ENCODE measurements at regions not wholly inside any gene's neighbourhood (a gene's known extent, or its start where the extent isn't known, plus 50 kb on each side); places are given as distances from the start of the nearest gene placed in this dataset.

DNA sequence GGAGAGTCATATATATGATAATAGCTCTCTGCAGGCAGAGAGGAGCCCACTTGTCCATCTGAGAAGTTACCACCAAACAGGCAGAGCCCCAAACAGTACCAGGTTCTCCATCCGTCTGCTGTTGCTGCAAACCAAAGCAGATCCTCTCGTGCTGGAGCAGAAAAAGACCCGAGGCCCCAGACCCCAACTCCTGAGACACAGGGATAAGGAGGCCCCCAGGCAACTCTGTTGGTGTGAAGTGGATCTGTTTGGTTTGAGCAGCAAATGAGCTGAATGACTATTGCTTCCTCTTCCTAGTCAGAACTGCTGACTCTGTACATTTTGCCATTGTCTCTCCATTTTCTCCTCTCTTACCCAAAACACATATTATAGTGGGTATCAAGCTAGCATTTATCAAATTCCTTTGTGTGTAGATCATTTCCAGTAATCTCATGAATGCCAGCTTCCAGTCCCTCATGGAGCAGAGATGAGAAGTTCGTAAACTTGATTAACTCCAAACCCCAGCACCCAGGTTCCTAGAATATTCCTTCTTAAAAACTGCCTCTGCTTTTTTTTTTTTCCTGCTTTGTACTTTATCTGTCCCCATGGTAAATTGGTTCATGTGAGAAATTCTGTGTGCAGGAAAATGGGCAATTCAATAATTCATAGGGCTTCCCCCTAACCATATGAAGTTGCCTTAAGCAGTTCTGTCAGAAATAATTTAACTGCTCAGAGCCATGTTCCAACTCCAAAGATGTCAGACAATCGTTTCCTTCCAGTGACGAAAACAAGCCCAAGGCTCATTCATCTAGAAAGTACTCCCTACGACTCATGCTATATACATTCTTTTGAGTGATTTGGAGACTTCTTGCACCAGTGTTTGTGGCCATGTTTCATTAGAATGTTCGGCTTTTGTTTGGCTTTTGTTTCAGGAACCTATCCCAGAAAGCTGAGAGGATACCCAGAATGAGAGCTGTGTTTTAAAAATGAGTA is 98.6 kb upstream of the ATXN3L start:
- Histone ChIP-seq H2BK20ac (ENCODE audit: low read depth, low read length, poor library complexity, severe bottlenecking) (no peak overlapping the region), H3K23me2 (ENCODE audit: insufficient read length, low read depth, low read length, poor library complexity, severe bottlenecking) (peaks cover 3% of the 10 kb centered on the region), H3K4me2 (ENCODE audit: insufficient read depth, insufficient read length, low read length) (no peak overlapping the region), H3K18ac (ENCODE audit: insufficient read length, low read depth, low read length) (no peak overlapping the region), H3T11ph (ENCODE audit: low read length) (no peak overlapping the region), H3K9me3 (ENCODE audit: control insufficient read depth, low read depth, low read length) (peaks cover 6% of the 10 kb centered on the region), H3K4ac (ENCODE audit: low read depth, low read length) (no peak overlapping the region), H3K27me3 (ENCODE audit: insufficient read depth, low read length) (no peaks in the 10 kb centered on the region), H3K79me1 (ENCODE audit: insufficient read depth, low read depth, low read length, poor library complexity, severe bottlenecking) (no peaks in the 10 kb centered on the region), H3K79me2 (ENCODE audit: insufficient read depth, low read length) (no peaks in the 10 kb centered on the region), H4K20me1 (ENCODE audit: control insufficient read depth, insufficient read depth, insufficient read length) (no peaks in the 10 kb centered on the region), H2BK5ac (ENCODE audit: insufficient read length, low read length) (no peak overlapping the region), H2AFZ (ENCODE audit: low read length) (no peak overlapping the region), H4K8ac (replicated peaks; ENCODE audit: insufficient read length, low read depth, low read length) (no peak overlapping the region), H3K23ac (ENCODE audit: insufficient read length, low read depth, low read length) (no peak overlapping the region), H2AK5ac (ENCODE audit: insufficient read length, low read length) (no peak overlapping the region), H3K14ac (ENCODE audit: insufficient read depth, low read length) (no peak overlapping the region), H3K4me1 (ENCODE audit: insufficient read depth, low read length) (peaks cover 2% of the 10 kb centered on the region; the same call in 1 of the 2 replicates), H3K9ac (ENCODE audit: extremely low read depth, insufficient read length, low read length) (no peak overlapping the region), H2BK15ac (ENCODE audit: low read depth, low read length) (no peak overlapping the region), H2BK120ac (ENCODE audit: low read depth, low read length, poor library complexity, severe bottlenecking) (no peak overlapping the region), H2BK12ac (ENCODE audit: insufficient read length, low read depth, low read length) (no peak overlapping the region), H3K56ac (ENCODE audit: insufficient read length, low read depth, low read length) (no peak overlapping the region), H3K27ac (ENCODE audit: insufficient read length, low read depth, low read length) (no peak overlapping the region), H4K5ac (ENCODE audit: insufficient read length, low read depth, low read length) (no peak overlapping the region), H4K91ac (ENCODE audit: insufficient read length, low read depth, low read length) (no peak overlapping the region)
- peaks cover 15 to 25% of the 10 kb centered on the region in 2 experiments for H3K4me1 Mint-ChIP-seq
- H3K27ac Mint-ChIP-seq, result no peak overlapping the region
- WGBS (ENCODE audit: extremely low coverage, insufficient read length, low lambda C conversion rate), result no CpG with 5 or more reads among the region's 8 CpGs
- peaks cover 59 to 73% of the 10 kb centered on the region in 2 experiments for H3K9me3 Mint-ChIP-seq
- H3K36me3 Mint-ChIP-seq (ENCODE audit: insufficient read depth in 1 of 3, low read depth in 3 of 3), result peaks cover 3 to 14% (median 8%) of the 10 kb centered on the region in 3 experiments; a peak in 6 of 7 replicates
- no peak overlapping the region for H3K4me3 Mint-ChIP-seq
- no peak for TF ChIP-seq CTCF (conservative IDR thresholded peaks at IDR 0.05)
- H3K27me3 Mint-ChIP-seq (ENCODE audit: low read depth), result no peaks in the 10 kb centered on the region; the same call in 1 of the 2 replicates
- no peak for DNase-seq

All from H9 (cell line).